PC-3 (cell line): ENCODE measurements at regions not wholly inside any gene's neighbourhood (a gene's known extent, or its start where the extent isn't known, plus 50 kb on each side); places are given as distances from the start of the nearest gene placed in this dataset.

Experiments used
- ATAC-seq: fragments of 200-7000 bp; cut with Tn5 transposase; 2 replicates; pipeline ENCODE4 v1.9.1; 2020; ENCODE audit warnings: mild to moderate bottlenecking, moderate library complexity
- BruUV-seq: library from RNA; stranded (reverse); fragments of 400-500 nt; replicated peaks from 2 replicates; lab custom pipeline; 2021; lab: Mats Ljungman, UMichigan
- CTCF ChIA-PET: fragments of 300-600 bp; sonication (Branson Sonifier 250); formaldehyde crosslinking; loops from one replicate; lab custom pipeline; 2022; ENCODE audit warnings: antibody characterized with exemption; lab: Charles Lee
- POLR2A ChIA-PET: fragments of 300-600 bp; sonication (Branson Sonifier 250); formaldehyde crosslinking; loops from one replicate; lab custom pipeline; 2022; ENCODE audit warnings: antibody characterized with exemption; ENCODE audit not compliant: unreplicated experiment; lab: Charles Lee
- DNase-seq: peaks from one replicate; pipeline ENCODE4 v3.0.0-alpha.2; 2015
- H2AFZ ChIP-seq: fragments of 300-600 bp; sonication (generic); 2 replicates; pipeline ENCODE4 v1.6.0; 2016; ENCODE audit warnings: antibody characterized with exemption, low read length
- H3F3A ChIP-seq: fragments of 300-600 bp; sonication (generic); one replicate; pipeline ENCODE4 v1.6.0; 2017; ENCODE audit warnings: antibody characterized with exemption, low read length, control low read depth, mild to moderate bottlenecking; ENCODE audit not compliant: unreplicated experiment
- H3K27ac ChIP-seq: fragments of 300-600 bp; sonication (generic); 2 replicates; pipeline ENCODE4 v1.5.1; 2016; ENCODE audit warnings: mild to moderate bottlenecking, low read length
- H3K27me3 ChIP-seq: fragments of 300-600 bp; sonication (generic); 2 replicates; pipeline ENCODE4 v1.6.1; 2016; ENCODE audit warnings: low read length, mixed read lengths
- H3K36me3 ChIP-seq: fragments of 300-600 bp; sonication (generic); 2 replicates; pipeline ENCODE4 v1.6.1; 2016; ENCODE audit warnings: low read depth, mixed run types, low read length, mixed read lengths
- H3K4me1 ChIP-seq: fragments of 300-600 bp; sonication (generic); 2 replicates; pipeline ENCODE4 v1.5.1; 2016; ENCODE audit warnings: low read length; ENCODE audit not compliant: insufficient read depth
- H3K4me2 ChIP-seq: fragments of 300-600 bp; sonication (generic); 2 replicates; pipeline ENCODE4 v1.6.0; 2016; ENCODE audit warnings: low read length
- H3K4me3 ChIP-seq: fragments of 300-600 bp; sonication (generic); 2 replicates; pipeline ENCODE4 v1.5.1; 2016; ENCODE audit warnings: mild to moderate bottlenecking, low read length, mixed read lengths
- H3K79me2 ChIP-seq: fragments of 300-600 bp; sonication (generic); 2 replicates; pipeline ENCODE4 v1.6.1; 2017; ENCODE audit warnings: low read length, mixed read lengths
- H3K9ac ChIP-seq: fragments of 300-600 bp; sonication (generic); 2 replicates; pipeline ENCODE4 v1.6.0; 2016; ENCODE audit warnings: mild to moderate bottlenecking, low read length
- H3K9me2 ChIP-seq: fragments of 300-600 bp; sonication (generic); replicated peaks from 2 replicates; pipeline ENCODE4 v1.6.1; 2016; ENCODE audit warnings: mixed run types, low read length, mixed read lengths
- H3K9me3 ChIP-seq: fragments of 300-600 bp; sonication (generic); 2 replicates; pipeline ENCODE4 v1.6.1; 2016; ENCODE audit warnings: low read length, mixed read lengths
- H4K20me1 ChIP-seq: fragments of 300-600 bp; sonication (generic); 2 replicates; pipeline ENCODE4 v1.6.1; 2016; ENCODE audit warnings: low read length, mixed read lengths
- CTCF ChIP-seq: fragments of 300-600 bp; sonication (generic); conservative IDR thresholded peaks from 2 replicates; pipeline ENCODE4 v1.5.1; 2017; ENCODE audit warnings: antibody characterized with exemption, low read depth, mild to moderate bottlenecking, low read length
- EZH2 ChIP-seq: fragments of 300-600 bp; sonication (generic); IDR thresholded peaks from one replicate; pipeline ENCODE4 v1.6.1; 2017; ENCODE audit warnings: antibody characterized with exemption, mild to moderate bottlenecking, low read length; ENCODE audit not compliant: unreplicated experiment
- EZH2phosphoT487 ChIP-seq: fragments of 300-600 bp; sonication (generic); IDR thresholded peaks from 2 replicates; pipeline ENCODE4 v1.6.1; 2018; ENCODE audit warnings: mild to moderate bottlenecking, antibody characterized with exemption, low read length, borderline replicate concordance
- intact Hi-C: fragments of 100-400 bp; cut with micrococcal nuclease; formaldehyde crosslinking; loops from 2 replicates; pipeline ENCODE4 v1.9.0; 2023

- 0 out of 2 replicates have a peak, but pooled peaks cover 9% of the 10 kb centered on the region for H3K27me3 ChIP-seq
- no peaks in the 10 kb centered on the region for H3K9me2 ChIP-seq
- H3K9ac ChIP-seq = no peak overlapping the region
- H3K4me2 ChIP-seq = no peak overlapping the region
- TF ChIP-seq EZH2phosphoT487 (no peak), EZH2 (no peak), CTCF (no peak)
- BruUV-seq = no TSS peak
- ATAC-seq (no peak), DNase-seq (no peak)
- no peak overlapping the region for H3K4me3 ChIP-seq
- H3F3A ChIP-seq = no peaks in the 10 kb centered on the region
- no peak overlapping the region for H2AFZ ChIP-seq
- intact Hi-C loops = no loop called here
- CTCF ChIA-PET = no interaction called here
- POLR2A ChIA-PET = no interaction called here
- no peaks in the 10 kb centered on the region for H4K20me1 ChIP-seq
- no peak overlapping the region for H3K27ac ChIP-seq
- H3K9me3 ChIP-seq = no peaks in the 10 kb centered on the region
- no peaks in the 10 kb centered on the region for H3K36me3 ChIP-seq
- no peaks in the 10 kb centered on the region for H3K4me1 ChIP-seq
- no peaks in the 10 kb centered on the region for H3K79me2 ChIP-seq
Observed at GRCh38 chr2:241956521-241957110, 87.1 kb downstream of the RTP5 start.

GRCh38 chr2:241957276-241957675 is 87.7 kb downstream of the RTP5 start:
- no peak for TF ChIP-seq CTCF
- no peak for TF ChIP-seq EZH2
- no peak for TF ChIP-seq EZH2phosphoT487
- ChIA-PET CTCF (no interaction called here), POLR2A (no interaction called here)
- Histone ChIP-seq H3K9ac (no peak overlapping the region), H3F3A (no peaks in the 10 kb centered on the region), H3K36me3 (no peaks in the 10 kb centered on the region), H3K9me3 (no peaks in the 10 kb centered on the region), H3K27ac (no peak overlapping the region), H3K4me2 (no peak overlapping the region), H4K20me1 (no peaks in the 10 kb centered on the region), H3K9me2 (no peaks in the 10 kb centered on the region), H3K27me3 (peaks cover 16% of the 10 kb centered on the region), H3K4me3 (no peak overlapping the region), H3K4me1 (no peaks in the 10 kb centered on the region), H2AFZ (no peak overlapping the region), H3K79me2 (no peaks in the 10 kb centered on the region)
- DNase-seq = no peak
- intact Hi-C loops = no loop called here
- no TSS peak for BruUV-seq
- no peak for ATAC-seq

- Histone ChIP-seq H3K9ac (no peak overlapping the region), H3K4me1 (no peaks in the 10 kb centered on the region), H4K20me1 (no peaks in the 10 kb centered on the region), H2AFZ (no peak overlapping the region), H3F3A (no peaks in the 10 kb centered on the region), H3K27ac (no peak overlapping the region), H3K4me3 (no peak overlapping the region), H3K4me2 (no peak overlapping the region), H3K9me2 (no peaks in the 10 kb centered on the region), H3K79me2 (no peaks in the 10 kb centered on the region), H3K36me3 (no peaks in the 10 kb centered on the region), H3K27me3 (peaks cover 20% of the 10 kb centered on the region), H3K9me3 (no peaks in the 10 kb centered on the region)
- intact Hi-C loops = no loop called here
- no peak for TF ChIP-seq CTCF
- no peak for TF ChIP-seq EZH2phosphoT487
- TF ChIP-seq EZH2 = no peak
- ChIA-PET CTCF (no interaction called here), POLR2A (interaction anchor here (0.6 kb wide), 1 partner anchor 62 kb away, joined by 3 read pairs; no protein-coding TSS in a partner anchor)
- ATAC-seq = no peak
- DNase-seq = no peak
- BruUV-seq = no TSS peak
Observed at GRCh38 chr2:241958818-241959545, 89.5 kb downstream of the RTP5 start.
